ENCODE measurements at regions not wholly inside any gene's neighbourhood (a gene's known extent, or its start where the extent isn't known, plus 50 kb on each side); places are given as distances from the start of the nearest gene placed in this dataset.

DNA sequence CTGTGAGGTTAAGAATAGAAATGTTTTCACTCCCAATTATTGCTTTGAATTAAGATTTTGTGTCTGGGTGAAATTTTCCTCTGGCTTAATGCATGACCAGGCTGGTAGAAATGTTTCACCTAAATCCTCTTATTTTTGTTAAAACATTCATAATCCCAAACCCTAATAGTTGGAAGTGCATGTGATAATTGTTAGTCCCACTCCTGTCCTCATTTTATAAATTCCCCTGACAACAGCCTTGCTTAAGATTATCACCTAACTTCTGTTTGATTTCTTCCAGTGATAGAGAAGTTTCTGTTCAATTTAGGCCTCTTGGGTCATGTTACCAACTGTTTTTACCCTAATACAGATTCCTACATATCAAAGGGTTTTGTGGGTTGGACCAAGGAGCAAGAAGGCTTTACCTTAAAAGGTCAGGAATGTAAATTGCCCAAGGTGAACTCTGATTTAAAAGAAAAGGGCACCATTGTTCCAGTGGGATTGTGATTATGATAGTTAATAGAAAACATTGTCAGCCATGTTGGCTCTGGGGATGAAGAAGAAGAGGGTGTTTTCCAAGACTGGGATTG, 158.7 kb upstream of the CENPW start:
- TF ChIP-seq, protein P1, sequence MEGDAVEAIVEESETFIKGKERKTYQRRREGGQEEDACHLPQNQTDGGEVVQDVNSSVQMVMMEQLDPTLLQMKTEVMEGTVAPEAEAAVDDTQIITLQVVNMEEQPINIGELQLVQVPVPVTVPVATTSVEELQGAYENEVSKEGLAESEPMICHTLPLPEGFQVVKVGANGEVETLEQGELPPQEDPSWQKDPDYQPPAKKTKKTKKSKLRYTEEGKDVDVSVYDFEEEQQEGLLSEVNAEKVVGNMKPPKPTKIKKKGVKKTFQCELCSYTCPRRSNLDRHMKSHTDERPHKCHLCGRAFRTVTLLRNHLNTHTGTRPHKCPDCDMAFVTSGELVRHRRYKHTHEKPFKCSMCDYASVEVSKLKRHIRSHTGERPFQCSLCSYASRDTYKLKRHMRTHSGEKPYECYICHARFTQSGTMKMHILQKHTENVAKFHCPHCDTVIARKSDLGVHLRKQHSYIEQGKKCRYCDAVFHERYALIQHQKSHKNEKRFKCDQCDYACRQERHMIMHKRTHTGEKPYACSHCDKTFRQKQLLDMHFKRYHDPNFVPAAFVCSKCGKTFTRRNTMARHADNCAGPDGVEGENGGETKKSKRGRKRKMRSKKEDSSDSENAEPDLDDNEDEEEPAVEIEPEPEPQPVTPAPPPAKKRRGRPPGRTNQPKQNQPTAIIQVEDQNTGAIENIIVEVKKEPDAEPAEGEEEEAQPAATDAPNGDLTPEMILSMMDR (IDR thresholded peaks at IDR 0.05; ENCODE audit: insufficient read depth, low read length, poor library complexity, severe bottlenecking) = no peak
- TF ChIP-seq EZH2phosphoT487 (conservative IDR thresholded peaks at IDR 0.05; ENCODE audit: low read length) = no peak
